ENCODE measurements at regions not wholly inside any gene's neighbourhood (a gene's known extent, or its start where the extent isn't known, plus 50 kb on each side); places are given as distances from the start of the nearest gene placed in this dataset.

- Histone ChIP-seq H3K36me3 (no peaks in the 10 kb centered on the region), H3K4me3 (no peak overlapping the region), H3K27me3 (no peaks in the 10 kb centered on the region), H3K27ac (no peak overlapping the region), H3K4me1 (no peaks in the 10 kb centered on the region), H3K9me3 (no peaks in the 10 kb centered on the region)
- DNase-seq, result no peak
- ATAC-seq, result no peak
- TF ChIP-seq, protein P1, sequence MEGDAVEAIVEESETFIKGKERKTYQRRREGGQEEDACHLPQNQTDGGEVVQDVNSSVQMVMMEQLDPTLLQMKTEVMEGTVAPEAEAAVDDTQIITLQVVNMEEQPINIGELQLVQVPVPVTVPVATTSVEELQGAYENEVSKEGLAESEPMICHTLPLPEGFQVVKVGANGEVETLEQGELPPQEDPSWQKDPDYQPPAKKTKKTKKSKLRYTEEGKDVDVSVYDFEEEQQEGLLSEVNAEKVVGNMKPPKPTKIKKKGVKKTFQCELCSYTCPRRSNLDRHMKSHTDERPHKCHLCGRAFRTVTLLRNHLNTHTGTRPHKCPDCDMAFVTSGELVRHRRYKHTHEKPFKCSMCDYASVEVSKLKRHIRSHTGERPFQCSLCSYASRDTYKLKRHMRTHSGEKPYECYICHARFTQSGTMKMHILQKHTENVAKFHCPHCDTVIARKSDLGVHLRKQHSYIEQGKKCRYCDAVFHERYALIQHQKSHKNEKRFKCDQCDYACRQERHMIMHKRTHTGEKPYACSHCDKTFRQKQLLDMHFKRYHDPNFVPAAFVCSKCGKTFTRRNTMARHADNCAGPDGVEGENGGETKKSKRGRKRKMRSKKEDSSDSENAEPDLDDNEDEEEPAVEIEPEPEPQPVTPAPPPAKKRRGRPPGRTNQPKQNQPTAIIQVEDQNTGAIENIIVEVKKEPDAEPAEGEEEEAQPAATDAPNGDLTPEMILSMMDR (IDR thresholded peaks at IDR 0.05), result no peak
- intact Hi-C loops (cut with DNase I), result no loop called here
Observed at GRCh38 chr17:69719474-69720048, 305.1 kb downstream of the MAP2K6 start.

- no peaks in the 10 kb centered on the region for H3K9me3 ChIP-seq
Observed at GRCh38 chr17:69722518-69722917, 308.0 kb downstream of the MAP2K6 start.

GRCh38 chr17:69723316-69723715 lies 308.8 kb downstream of the MAP2K6 start:
- TF ChIP-seq, protein P1 (IDR thresholded peaks at IDR 0.05), result no peak
- Histone ChIP-seq H3K4me3 (no peak overlapping the region), H3K27ac (no peak overlapping the region), H3K9me3 (no peaks in the 10 kb centered on the region), H3K4me1 (no peaks in the 10 kb centered on the region), H3K27me3 (no peaks in the 10 kb centered on the region), H3K36me3 (no peaks in the 10 kb centered on the region)
- no peak for DNase-seq
- intact Hi-C loops (cut with DNase I), result no loop called here
- ATAC-seq, result no peak

More at GRCh38 chr17:69722518-69722917, 308.0 kb downstream of the MAP2K6 start:
- Histone ChIP-seq H3K27me3 (no peaks in the 10 kb centered on the region), H3K36me3 (no peaks in the 10 kb centered on the region), H3K4me1 (no peaks in the 10 kb centered on the region), H3K4me3 (no peak overlapping the region), H3K27ac (no peak overlapping the region)
- DNase-seq (no peak), ATAC-seq (no peak)
- TF ChIP-seq, protein P1 (IDR thresholded peaks at IDR 0.05), result no peak
- intact Hi-C loops (cut with DNase I), result no loop called here

GRCh38 chr17:69723741-69724140 lies 309.2 kb downstream of the MAP2K6 start:
- Histone ChIP-seq H3K27me3 (no peaks in the 10 kb centered on the region), H3K4me3 (no peak overlapping the region), H3K4me1 (no peaks in the 10 kb centered on the region), H3K9me3 (no peaks in the 10 kb centered on the region), H3K36me3 (no peaks in the 10 kb centered on the region), H3K27ac (no peak overlapping the region)
- intact Hi-C loops (cut with DNase I), result no loop called here
- TF ChIP-seq, protein P1 (IDR thresholded peaks at IDR 0.05), result no peak
- ATAC-seq (peak; percentile 47), DNase-seq (no peak)

GRCh38 chr17:69724238-69724637 lies 309.7 kb downstream of the MAP2K6 start:
- TF ChIP-seq, protein P1 (IDR thresholded peaks at IDR 0.05), result no peak
- no peaks in the 10 kb centered on the region for H3K27me3 ChIP-seq
- no peak for ATAC-seq
- no peaks in the 10 kb centered on the region for H3K4me1 ChIP-seq
- no peak overlapping the region for H3K4me3 ChIP-seq
- no peaks in the 10 kb centered on the region for H3K9me3 ChIP-seq
- no peak overlapping the region for H3K27ac ChIP-seq
- no peak for DNase-seq
- intact Hi-C loops (cut with DNase I), result no loop called here
- H3K36me3 ChIP-seq, result no peaks in the 10 kb centered on the region

GRCh38 chr17:69725146-69725545 lies 310.6 kb downstream of the MAP2K6 start:
- ATAC-seq (no peak), DNase-seq (no peak)
- TF ChIP-seq, protein P1 (IDR thresholded peaks at IDR 0.05), result no peak
- Histone ChIP-seq H3K4me1 (no peaks in the 10 kb centered on the region), H3K27me3 (no peaks in the 10 kb centered on the region), H3K36me3 (no peaks in the 10 kb centered on the region), H3K9me3 (no peaks in the 10 kb centered on the region), H3K4me3 (no peak overlapping the region), H3K27ac (no peak overlapping the region)
- intact Hi-C loops (cut with DNase I), result no loop called here

Measured in upper lobe of right lung (tissue), 1 donor.